ENCODE measurements at regions not wholly inside any gene's neighbourhood (a gene's known extent, or its start where the extent isn't known, plus 50 kb on each side); places are given as distances from the start of the nearest gene placed in this dataset.

GRCh38 chr6:140039364-140039763 is 664.9 kb upstream of the CITED2 start:
- no peak for TF ChIP-seq CTCF (IDR thresholded peaks at IDR 0.05)

GRCh38 chr6:140036196-140036595 is 661.7 kb upstream of the CITED2 start:
- no peak overlapping the region for H3K27ac ChIP-seq
- DNase-seq (ENCODE audit: low spot score) = no peak
- TF ChIP-seq CTCF (IDR thresholded peaks at IDR 0.05) = no peak

More at GRCh38 chr6:140039364-140039763, 664.9 kb upstream of the CITED2 start:
- Histone ChIP-seq H3K4me3 (no peak overlapping the region), H3K27ac (no peak overlapping the region)
- no peak for DNase-seq (ENCODE audit: low spot score)

GRCh38 chr6:140032189-140032588 is 657.7 kb upstream of the CITED2 start:
- TF ChIP-seq CTCF (IDR thresholded peaks at IDR 0.05) = no peak
- DNase-seq (ENCODE audit: low spot score) = no peak
- Histone ChIP-seq H3K4me3 (no peak overlapping the region), H3K27ac (no peak overlapping the region)

More at GRCh38 chr6:140036196-140036595, 661.7 kb upstream of the CITED2 start:
- H3K4me3 ChIP-seq = no peak overlapping the region

- no peak overlapping the region for H3K27ac ChIP-seq
- H3K4me3 ChIP-seq = no peak overlapping the region
- TF ChIP-seq CTCF (IDR thresholded peaks at IDR 0.05) = no peak
- no peak for DNase-seq (ENCODE audit: low spot score)
Observed at GRCh38 chr6:140029551-140029950, 655.1 kb upstream of the CITED2 start.

GRCh38 chr6:140027219-140027618 is 652.8 kb upstream of the CITED2 start:
- Histone ChIP-seq H3K4me3 (no peak overlapping the region), H3K27ac (no peak overlapping the region)
- no peak for TF ChIP-seq CTCF (IDR thresholded peaks at IDR 0.05)
- no peak for DNase-seq (ENCODE audit: low spot score)

GRCh38 chr6:140026546-140026945 is 652.1 kb upstream of the CITED2 start:
- no peak overlapping the region for H3K27ac ChIP-seq
- no peak for DNase-seq (ENCODE audit: low spot score)
- H3K4me3 ChIP-seq = no peak overlapping the region
- no peak for TF ChIP-seq CTCF (IDR thresholded peaks at IDR 0.05)

- Histone ChIP-seq H3K4me3 (no peak overlapping the region), H3K27ac (no peak overlapping the region)
- no peak for TF ChIP-seq CTCF (IDR thresholded peaks at IDR 0.05)
- no peak for DNase-seq (ENCODE audit: low spot score)
Observed at GRCh38 chr6:140025171-140025570, 650.7 kb upstream of the CITED2 start.

All from coronary artery (tissue), 2 donors.